ENCODE measurements at regions not wholly inside any gene's neighbourhood (a gene's known extent, or its start where the extent isn't known, plus 50 kb on each side); places are given as distances from the start of the nearest gene placed in this dataset.

DNA sequence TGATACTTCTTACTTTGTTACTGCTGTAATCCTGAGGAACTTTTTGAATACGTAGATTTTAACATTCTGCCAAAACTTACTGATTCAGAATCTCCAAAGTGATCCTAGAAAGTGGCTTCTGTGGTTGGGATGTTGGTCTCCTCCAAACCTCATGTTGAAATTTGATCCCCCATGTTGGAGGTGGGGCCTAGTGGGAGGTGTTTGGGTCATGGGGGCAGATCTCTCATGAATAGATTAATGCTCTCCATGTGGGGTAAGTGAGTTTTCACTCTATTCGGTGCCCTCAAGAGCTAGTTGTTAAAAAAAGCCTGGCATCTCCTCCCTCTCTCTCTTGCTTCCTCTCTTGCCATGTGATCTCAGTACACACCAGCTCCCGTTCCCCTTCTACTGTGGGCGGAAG is 329.9 kb downstream of the HRH4 start:
- no peak for DNase-seq (ENCODE audit: low spot score)

- DNase-seq (ENCODE audit: low spot score) = peak; percentile 79
Measured at GRCh38 chr18:24791751-24792545, 331.5 kb downstream of the HRH4 start.

- DNase-seq (ENCODE audit: low spot score) = peak; percentile 65
Measured at GRCh38 chr18:24793742-24794141, 333.3 kb downstream of the HRH4 start.

- DNase-seq (ENCODE audit: low spot score) = no peak
Measured at GRCh38 chr18:24795129-24795528, 334.7 kb downstream of the HRH4 start.

- DNase-seq (ENCODE audit: low spot score) = no peak
Measured at GRCh38 chr18:24797981-24798380, 337.5 kb downstream of the HRH4 start.

- no peak for DNase-seq (ENCODE audit: low spot score)
Measured at GRCh38 chr18:24799176-24799575, 338.7 kb downstream of the HRH4 start.

GRCh38 chr18:24799720-24800119 is 339.3 kb downstream of the HRH4 start:
- DNase-seq (ENCODE audit: low spot score) = no peak

- DNase-seq (ENCODE audit: low spot score) = peak; percentile 79
Measured at GRCh38 chr18:24801001-24801400, 340.6 kb downstream of the HRH4 start.

GRCh38 chr18:24802456-24802855 is 342.0 kb downstream of the HRH4 start:
- DNase-seq (ENCODE audit: low spot score) = no peak

DNA sequence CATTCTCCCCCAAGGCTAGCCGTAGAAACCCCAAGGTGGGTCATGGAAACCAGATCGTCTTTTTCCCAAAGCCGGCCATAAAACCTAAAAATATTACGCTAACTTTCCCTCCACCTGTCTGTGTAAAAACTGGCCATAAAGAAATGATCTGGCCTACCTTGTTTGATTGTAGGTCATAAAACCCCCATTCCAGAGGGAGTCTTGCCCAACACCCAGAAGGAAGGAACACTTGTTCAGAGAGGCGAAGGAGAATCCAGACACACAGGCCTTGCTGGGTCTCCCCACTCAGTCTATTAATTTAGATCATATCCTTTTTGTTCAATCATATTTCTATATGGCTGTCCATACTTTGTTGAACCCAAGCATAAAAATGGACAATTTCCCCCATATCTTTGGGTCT is 344.7 kb downstream of the HRH4 start:
- no peak for DNase-seq (ENCODE audit: low spot score)

DNA sequence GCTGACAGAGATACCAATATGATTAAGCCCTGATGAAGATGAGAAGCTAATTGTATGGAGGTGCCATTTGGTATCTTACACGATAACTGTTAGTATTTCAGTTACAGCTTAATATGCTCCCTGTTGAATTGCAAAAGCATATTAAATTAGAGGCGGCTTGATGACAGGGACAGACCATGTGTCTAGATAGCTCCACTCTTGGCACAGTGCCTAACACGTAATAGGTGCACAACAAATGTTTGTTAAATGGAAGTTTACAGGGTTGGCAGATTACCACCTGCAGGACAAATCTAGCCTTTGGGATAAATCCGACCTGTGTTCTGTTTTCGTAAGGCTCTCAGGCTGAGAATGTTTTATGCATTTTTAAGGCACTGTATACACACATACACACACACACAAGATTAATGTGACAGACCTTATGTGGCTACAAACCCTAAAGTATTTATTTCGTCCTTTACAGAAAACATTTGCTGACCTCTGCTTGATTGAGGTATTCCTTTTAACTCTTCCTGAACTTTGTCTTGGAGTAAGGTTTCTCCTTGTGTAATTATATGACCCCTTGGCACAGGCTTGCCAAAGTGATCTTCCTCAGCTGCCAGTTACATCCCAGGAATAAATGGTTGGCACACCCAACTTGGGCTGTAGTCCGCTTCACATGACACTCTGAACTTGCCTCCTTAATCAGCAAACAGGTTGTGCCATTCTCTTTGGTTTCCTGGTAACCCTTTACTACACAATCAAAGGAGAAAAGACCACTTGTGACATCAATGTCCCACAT is 348.9 kb downstream of the HRH4 start:
- no peak for DNase-seq (ENCODE audit: low spot score)

DNA sequence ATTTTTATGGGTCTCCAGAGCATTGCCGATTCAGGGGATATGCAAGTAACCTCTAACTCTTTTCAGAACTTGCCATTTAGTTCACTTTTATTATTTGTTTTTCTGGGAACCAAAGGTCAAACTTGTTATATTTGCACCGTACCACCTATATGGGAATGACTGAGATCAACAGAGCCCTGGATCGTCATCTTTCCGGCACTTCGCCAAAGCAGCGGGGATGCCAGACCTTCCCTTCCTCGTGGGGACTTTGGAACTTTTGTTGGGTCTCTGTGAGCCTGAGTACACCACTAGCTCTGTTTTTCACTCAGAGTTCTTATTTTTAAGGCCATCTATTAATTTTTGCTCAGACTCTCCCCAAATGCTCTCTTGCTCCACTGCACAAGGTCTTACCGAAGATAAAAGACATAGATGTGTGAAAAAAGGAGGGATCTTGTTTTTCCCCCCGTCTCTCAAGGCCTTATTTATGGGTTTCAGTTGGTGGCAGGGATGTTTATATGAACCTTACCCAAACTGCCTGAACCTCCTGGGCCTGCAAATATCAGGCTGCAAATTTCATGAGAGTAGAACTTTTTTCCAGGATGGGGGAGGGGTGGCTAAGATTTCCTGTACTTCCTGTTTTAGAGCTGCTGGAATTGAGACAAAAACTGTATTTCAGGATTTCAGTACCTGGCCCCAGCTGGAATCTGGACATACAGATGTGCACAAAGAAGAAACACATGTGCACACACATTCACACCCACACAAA is 350.3 kb downstream of the HRH4 start:
- no peak for DNase-seq (ENCODE audit: low spot score)

DNA sequence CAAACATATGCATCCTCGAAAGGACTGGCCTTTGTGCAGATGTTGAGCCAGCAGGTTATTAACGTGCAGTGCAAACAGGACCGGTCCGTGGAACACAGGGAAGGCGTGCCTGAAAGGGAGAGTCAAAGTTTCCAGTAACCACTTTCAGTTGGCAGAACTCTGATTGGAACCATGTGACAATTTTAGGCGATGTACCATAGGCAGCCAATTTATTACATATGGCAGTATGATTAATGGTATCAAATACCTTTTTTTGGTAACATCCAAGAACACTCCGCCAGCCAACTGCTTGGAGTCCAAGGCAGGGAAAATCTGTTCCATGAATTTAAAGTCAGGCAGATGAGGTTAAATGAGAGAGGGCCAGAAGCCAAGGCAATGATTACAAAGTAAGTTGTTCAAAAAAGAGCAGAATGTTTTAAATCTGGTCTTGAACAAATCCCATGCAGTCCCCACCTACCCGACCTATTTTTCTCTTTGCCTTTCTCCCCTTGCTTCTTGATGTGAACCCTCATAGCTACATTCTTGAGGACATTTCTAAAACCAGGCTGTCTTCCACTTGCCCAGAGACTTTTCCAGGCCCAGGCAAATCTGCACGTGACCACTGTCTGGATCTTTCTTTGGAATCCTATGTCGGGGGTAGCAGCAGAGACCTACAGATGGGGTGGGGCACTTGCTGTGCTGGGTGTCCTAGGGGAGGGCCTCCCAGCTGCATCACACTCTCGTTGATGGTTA is 351.7 kb downstream of the HRH4 start:
- DNase-seq (ENCODE audit: low spot score) = peak; percentile 39

- DNase-seq (ENCODE audit: low spot score) = no peak
Measured at GRCh38 chr18:24814521-24814920, 354.1 kb downstream of the HRH4 start.

DNA sequence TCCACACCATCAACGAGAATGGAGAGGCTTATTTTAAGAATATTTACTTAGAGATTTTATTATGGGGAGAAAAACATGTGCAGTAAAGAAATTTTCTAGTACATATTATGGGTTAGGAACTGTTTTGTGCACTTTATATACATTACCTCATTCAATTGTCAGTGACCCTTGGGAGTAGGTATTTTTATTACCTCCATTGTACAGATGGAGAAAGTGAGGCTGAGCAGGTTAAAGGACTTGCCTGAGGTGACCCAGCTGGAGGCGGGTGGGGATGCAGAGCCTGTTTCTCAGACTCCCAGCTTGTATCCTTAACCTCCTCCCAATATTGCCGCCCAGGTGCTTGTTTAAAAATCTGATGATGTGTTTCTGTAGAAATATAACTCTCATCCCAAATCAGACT is 356.7 kb downstream of the HRH4 start:
- no peak for DNase-seq (ENCODE audit: low spot score)

DNA sequence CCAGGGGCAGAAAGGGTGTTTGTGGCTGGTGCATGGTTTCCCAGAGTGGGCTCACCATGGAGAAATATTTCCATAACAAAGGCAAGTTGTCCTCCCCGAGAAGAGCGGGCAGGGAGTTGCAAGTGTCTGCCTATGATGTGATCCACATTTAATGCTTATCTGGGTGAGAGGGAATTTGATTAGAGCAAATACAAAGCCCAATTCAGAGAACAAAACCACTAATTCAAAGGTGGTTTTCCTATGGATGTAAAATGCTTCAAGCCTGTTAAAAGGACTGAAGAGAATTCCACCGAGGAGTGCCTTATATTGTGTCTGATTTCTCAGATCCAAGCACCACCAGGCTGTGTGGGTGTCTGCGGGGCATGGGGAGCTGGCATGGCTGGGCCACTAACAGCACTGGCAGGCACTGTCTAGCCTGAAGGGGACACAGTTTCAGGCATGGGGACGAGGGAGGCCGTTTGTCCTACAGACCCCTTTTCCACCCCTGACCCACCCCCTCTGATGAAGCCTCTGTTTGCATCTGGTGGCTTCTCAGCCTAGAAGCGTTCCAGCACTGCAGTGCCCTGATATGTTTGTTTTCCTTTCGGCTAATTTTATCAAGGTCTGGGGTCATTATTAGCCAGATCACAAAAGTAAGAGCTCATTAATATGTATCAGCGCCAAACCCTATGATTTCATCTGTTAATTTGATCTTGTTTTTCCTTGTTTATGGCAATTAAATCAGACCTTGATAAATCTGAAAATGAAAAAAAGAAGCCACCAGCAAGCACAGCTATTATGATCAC is 357.3 kb downstream of the HRH4 start:
- DNase-seq (ENCODE audit: low spot score) = no peak

- DNase-seq (ENCODE audit: low spot score) = no peak
Measured at GRCh38 chr18:24818441-24818840, 358.0 kb downstream of the HRH4 start.

DNA sequence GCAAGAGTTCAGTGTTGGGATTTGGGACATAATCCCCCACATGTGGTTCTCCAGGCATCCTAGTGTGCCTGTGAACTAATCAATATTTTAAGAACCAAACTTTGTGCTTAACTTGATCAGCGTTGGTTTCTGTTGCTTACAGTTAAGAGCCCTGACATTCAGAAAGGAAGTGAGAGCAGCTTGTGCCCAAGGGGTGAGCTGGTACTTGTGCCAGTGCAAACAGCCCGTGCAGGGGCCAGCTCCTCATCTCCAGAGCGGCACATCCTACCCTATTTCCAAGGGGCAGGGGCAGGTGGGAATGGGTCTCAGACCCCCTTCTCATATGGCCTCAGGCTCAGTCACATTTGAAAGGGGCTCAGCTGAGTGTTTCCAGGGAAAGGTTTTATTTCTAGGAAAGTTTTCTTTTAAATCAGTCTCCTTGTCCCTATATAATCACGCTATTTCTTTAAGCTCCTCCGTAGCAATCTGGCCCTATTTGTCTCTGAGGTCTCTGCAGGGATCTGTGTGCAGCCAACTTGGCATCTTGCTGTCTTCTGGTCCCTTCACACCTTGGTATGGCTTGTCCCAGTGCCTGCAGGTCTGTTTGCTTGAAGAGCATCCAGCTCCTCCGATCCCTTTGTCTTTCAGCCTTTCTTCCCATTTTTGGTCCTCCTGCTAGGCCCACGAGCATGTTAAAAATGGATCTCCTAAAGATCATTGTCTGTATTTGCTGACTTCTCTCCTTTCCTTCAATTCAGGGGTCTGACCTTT is 358.9 kb downstream of the HRH4 start:
- DNase-seq (ENCODE audit: low spot score) = no peak

DNA sequence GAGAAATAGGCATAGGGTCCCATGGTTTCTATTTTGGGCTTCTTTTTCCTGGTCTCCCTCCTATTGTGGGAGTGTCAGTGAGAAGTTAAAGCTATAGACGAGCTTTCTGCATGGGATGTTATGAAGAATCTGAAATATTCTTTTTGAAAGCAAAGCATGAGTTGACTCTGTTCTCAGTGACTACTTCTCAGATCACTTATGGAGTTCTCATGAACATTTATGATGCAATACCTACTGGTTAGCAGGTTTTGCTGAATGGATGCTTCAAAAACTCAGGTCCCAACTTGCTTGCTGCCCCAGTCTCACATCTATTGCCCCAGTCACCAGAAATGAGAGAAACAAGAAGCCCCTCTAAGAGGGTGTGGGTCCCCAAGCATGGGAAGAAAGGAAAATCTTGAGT is 365.0 kb downstream of the HRH4 start:
- DNase-seq (ENCODE audit: low spot score) = no peak

- no peak for DNase-seq (ENCODE audit: low spot score)
Measured at GRCh38 chr18:24826605-24827004, 366.2 kb downstream of the HRH4 start.

- peak; percentile 61 for DNase-seq (ENCODE audit: low spot score)
Measured at GRCh38 chr18:24827501-24827900, 367.1 kb downstream of the HRH4 start.
